GM21529 (cell line): ENCODE measurements at regions not wholly inside any gene's neighbourhood (a gene's known extent, or its start where the extent isn't known, plus 50 kb on each side); places are given as distances from the start of the nearest gene placed in this dataset.
"Not testable (repeated sequence)": the region's sequence is repeated elsewhere in the genome, so short reads cannot be mapped to it uniquely, and the experiment has no call there.

ENCODE experiments used
- ATAC-seq: cut with Tn5 transposase; IDR thresholded peaks from one replicate; pipeline ENCODE4 v1.9.1; 2021; ENCODE audit not compliant: unreplicated experiment

GRCh38 chr5:143947313-143947712, 135.4 kb downstream of the HMHB1 start:
- no peak for ATAC-seq

GRCh38 chr5:143952809-143953208, 140.8 kb downstream of the HMHB1 start:
- no peak for ATAC-seq

GRCh38 chr5:143953851-143954250, 141.9 kb downstream of the HMHB1 start:
- ATAC-seq = no peak

GRCh38 chr5:143955141-143955540, 143.2 kb downstream of the HMHB1 start:
- ATAC-seq = no peak

- no peak for ATAC-seq
Observed at GRCh38 chr5:143957455-143957854, 145.5 kb downstream of the HMHB1 start.

GRCh38 chr5:143962201-143962600, 150.2 kb downstream of the HMHB1 start:
- no peak for ATAC-seq

- ATAC-seq = no peak
Observed at GRCh38 chr5:143964919-143965318, 153.0 kb downstream of the HMHB1 start.

GRCh38 chr5:143966280-143966679, 154.3 kb downstream of the HMHB1 start:
- ATAC-seq = no peak

- ATAC-seq = peak; percentile 79
Observed at GRCh38 chr5:143968071-143968878, 156.3 kb downstream of the HMHB1 start.

GRCh38 chr5:143970159-143970558, 158.2 kb downstream of the HMHB1 start:
- no peak for ATAC-seq

GRCh38 chr5:143972068-143972467, 160.1 kb downstream of the HMHB1 start:
- no peak for ATAC-seq

- ATAC-seq = no peak
Observed at GRCh38 chr5:143976055-143976454, 164.1 kb downstream of the HMHB1 start.

- no peak for ATAC-seq
Observed at GRCh38 chr5:143977891-143978461, 166.0 kb downstream of the HMHB1 start.

- peak; percentile 43 for ATAC-seq
Observed at GRCh38 chr5:143979044-143979690, 167.2 kb downstream of the HMHB1 start.

- no peak for ATAC-seq
Observed at GRCh38 chr5:143980506-143980905, 168.5 kb downstream of the HMHB1 start.

- not testable (repeated sequence) for ATAC-seq
Observed at GRCh38 chr5:143982957-143983356, 171.0 kb downstream of the HMHB1 start.

- no peak for ATAC-seq
Observed at GRCh38 chr5:143985832-143986515, 174.0 kb downstream of the HMHB1 start.

- no peak for ATAC-seq
Observed at GRCh38 chr5:143986516-143987212, 174.7 kb downstream of the HMHB1 start.

- ATAC-seq = no peak
Observed at GRCh38 chr5:143987264-143987663, 175.3 kb downstream of the HMHB1 start.

- ATAC-seq = no peak
Observed at GRCh38 chr5:143987751-143988560, 176.0 kb downstream of the HMHB1 start.
